GM19455 (cell line): ENCODE measurements at regions not wholly inside any gene's neighbourhood (a gene's known extent, or its start where the extent isn't known, plus 50 kb on each side); places are given as distances from the start of the nearest gene placed in this dataset.
A peak's percentile ranks its signal among the peaks of the same experiment; 100 is the strongest.
"Not testable (repeated sequence)": the region's sequence is repeated elsewhere in the genome, so short reads cannot be mapped to it uniquely, and the experiment has no call there.

Source experiments
- ATAC-seq: cut with Tn5 transposase; IDR thresholded peaks from one replicate; pipeline ENCODE4 v1.9.1; 2021; ENCODE audit not compliant: unreplicated experiment

DNA sequence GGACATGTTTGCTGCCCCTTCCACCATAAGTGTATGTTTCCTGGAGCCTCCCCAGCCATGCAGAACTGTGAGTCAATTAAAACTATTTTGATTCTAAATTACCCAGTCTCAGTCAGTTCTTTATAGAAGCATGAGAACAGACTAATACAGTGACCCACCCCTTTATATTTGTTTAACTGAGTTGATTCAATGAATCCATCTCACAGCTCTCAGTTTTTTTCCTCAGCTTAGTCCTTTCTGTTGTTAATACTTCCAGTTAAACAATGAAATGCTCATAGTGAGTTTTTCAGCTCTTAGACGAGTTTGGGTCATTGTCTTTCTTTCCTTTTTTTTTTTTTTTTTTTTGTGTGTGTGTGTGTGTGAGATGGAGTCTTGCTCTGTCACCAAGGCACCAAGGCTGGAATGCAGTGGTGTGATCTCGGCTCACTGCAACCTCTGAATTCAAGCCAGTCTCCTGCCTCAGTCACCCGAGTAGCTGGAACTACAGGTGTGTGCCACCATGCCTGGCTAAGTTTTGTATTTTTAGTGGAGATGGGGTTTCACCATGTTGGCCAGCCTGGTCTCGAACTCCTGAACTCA is 627.4 kb downstream of the SPATA31A7 start:
- ATAC-seq = not testable (repeated sequence)

- peak; percentile 86 for ATAC-seq
Observed at GRCh38 chr9:61853624-61854259, 663.9 kb downstream of the SPATA31A7 start.

DNA sequence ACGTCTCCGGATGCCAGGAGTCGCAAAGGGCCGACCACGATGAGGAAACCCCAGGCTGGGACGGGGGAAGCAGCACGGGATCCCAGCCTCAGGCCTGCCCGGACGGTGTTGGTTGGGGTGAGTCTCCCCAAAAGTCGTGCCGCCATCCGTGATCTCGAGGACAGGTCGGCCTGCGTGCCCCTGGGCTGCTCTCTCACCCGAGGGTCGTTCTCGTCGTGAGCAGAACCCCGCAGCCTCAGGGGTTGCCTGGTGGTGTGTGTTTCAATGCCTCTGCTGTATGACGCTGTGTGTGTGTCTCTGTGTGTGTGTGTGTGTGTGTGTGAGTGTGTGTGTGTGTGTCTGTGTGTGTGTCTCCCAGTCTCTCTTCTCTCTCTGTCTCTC is 664.4 kb downstream of the SPATA31A7 start:
- not testable (repeated sequence) for ATAC-seq

- peak; percentile 80 for ATAC-seq
Observed at GRCh38 chr9:61856283-61856682, 666.4 kb downstream of the SPATA31A7 start.

DNA sequence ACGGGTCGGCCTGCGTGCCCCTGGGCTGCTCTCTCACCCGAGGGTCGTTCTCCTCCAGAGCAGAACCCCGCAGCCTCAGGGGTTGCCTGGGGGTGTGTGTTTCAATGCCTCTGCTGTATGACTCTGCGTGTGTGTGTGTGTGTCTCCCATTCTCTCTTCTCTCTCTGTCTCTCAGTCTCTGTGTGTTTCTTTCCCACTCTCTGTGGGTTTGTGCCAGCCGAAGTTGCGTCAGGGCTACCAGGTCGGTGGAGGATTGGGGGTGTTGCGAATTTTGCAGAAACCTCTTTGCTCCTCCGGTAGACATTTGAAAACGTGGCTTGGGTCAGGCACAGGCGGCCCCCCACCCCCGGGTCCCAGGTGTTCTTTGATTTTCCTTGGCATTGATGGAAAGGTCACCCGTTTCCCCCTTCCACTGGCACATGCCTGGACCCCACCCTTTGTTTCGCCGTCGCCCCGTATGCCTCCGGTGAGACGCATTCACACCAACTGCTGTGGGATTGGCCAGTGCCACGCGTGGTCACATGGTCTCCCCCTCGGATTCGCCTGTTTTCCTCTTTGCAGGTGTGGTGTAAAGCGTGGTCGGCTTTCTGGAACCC is 667.1 kb downstream of the SPATA31A7 start:
- ATAC-seq = not testable (repeated sequence)

DNA sequence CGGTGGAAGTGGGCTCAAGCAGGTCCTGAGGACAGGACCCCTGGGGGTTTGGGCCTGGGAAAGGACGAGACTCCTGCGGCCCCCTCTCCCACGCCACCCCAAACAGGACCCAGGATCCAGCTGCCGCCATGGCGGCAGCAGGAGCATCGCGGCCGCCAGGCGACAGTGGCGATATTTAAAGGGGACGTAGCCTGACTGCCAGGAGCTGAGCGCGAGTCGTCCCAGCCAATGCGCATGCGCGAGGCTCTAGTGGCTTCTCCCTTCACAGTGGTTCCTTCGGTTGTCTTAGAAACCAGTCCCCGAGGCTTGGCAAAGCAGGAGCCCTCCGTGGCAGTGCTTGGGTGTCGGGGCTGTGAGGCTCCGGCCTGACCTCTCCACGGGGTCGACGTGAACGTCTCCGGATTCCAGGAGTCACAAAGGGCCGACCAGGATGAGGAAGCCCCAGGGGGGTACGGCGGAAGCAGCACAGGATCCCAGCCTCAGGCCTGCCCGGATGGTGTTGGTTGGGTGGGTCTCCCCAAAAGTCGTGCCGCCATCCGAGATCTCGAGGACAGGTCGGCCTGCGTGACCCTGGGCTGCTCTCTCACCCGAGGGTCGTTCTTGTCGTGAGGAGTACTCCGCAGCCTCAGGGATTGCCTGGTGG is 668.0 kb downstream of the SPATA31A7 start:
- ATAC-seq = peak; percentile 82

GRCh38 chr9:61862431-61862971 is 672.7 kb downstream of the SPATA31A7 start:
- not testable (repeated sequence) for ATAC-seq

GRCh38 chr9:61864463-61864862 is 674.6 kb downstream of the SPATA31A7 start:
- ATAC-seq = not testable (repeated sequence)

- not testable (repeated sequence) for ATAC-seq
Observed at GRCh38 chr9:61868965-61869364, 679.1 kb downstream of the SPATA31A7 start.

GRCh38 chr9:61872329-61872728 is 682.5 kb downstream of the SPATA31A7 start:
- not testable (repeated sequence) for ATAC-seq
